ENCODE measurements at regions not wholly inside any gene's neighbourhood (a gene's known extent, or its start where the extent isn't known, plus 50 kb on each side); places are given as distances from the start of the nearest gene placed in this dataset.

DNA sequence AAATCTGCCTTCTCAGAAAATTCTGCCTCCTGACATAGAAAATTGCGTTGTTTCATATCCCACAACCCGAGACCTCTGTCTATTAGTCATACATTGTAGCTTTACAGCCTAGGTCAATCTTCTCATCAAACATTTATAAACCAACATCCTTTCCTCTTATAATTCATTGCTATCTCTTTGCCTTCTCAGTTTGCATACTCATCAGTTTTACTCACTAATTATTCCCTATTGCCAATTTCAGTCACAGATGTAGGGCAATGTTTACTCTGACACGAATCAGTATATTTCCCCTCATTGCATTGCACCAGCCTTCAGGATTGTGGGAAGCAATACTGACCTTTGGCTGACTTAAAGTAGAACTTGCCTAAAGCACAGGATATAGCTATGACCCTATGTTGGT, 247.2 kb downstream of the CEMIP2 start:
- no peak for TF ChIP-seq CTCF (IDR thresholded peaks at IDR 0.05; ENCODE audit: control extremely low read depth in 1 of 3, insufficient read depth in 1 of 3, low read depth in 1 of 3, low read length in 3 of 3)
- no peak for TF ChIP-seq USF2 (IDR thresholded peaks at IDR 0.05; ENCODE audit: low read length)
- no peak for TF ChIP-seq ZNF274 (IDR thresholded peaks at IDR 0.05; ENCODE audit: borderline replicate concordance, extremely low read depth, low read length)
- no peak for TF ChIP-seq TAF1 (IDR thresholded peaks at IDR 0.05; ENCODE audit: low read depth, low read length)
- no peak for TF ChIP-seq CREB1 (IDR thresholded peaks at IDR 0.05)
- no peak for TF ChIP-seq POLR2AphosphoS5 (IDR thresholded peaks at IDR 0.05; ENCODE audit: low read depth, low read length)
- TF ChIP-seq RNF2 (IDR thresholded peaks at IDR 0.05; ENCODE audit: borderline replicate concordance, low read depth, low read length, missing control alignments, poor library complexity, severe bottlenecking), result no peak
- TF ChIP-seq POLR2A (IDR thresholded peaks at IDR 0.05; ENCODE audit: control extremely low read depth in 1 of 2, low read depth in 2 of 2, low read length in 2 of 2), result no peak
- TF ChIP-seq EZH2 (IDR thresholded peaks at IDR 0.05; ENCODE audit: low read depth, low read length, severe bottlenecking), result no peak
- no peak for TF ChIP-seq RAD21 (IDR thresholded peaks at IDR 0.05 in 1 of 2, conservative IDR thresholded peaks at IDR 0.05 in 1 of 2; ENCODE audit: low read depth in 2 of 2, low read length in 2 of 2)
